ENCODE measurements at regions not wholly inside any gene's neighbourhood (a gene's known extent, or its start where the extent isn't known, plus 50 kb on each side); places are given as distances from the start of the nearest gene placed in this dataset.

DNA sequence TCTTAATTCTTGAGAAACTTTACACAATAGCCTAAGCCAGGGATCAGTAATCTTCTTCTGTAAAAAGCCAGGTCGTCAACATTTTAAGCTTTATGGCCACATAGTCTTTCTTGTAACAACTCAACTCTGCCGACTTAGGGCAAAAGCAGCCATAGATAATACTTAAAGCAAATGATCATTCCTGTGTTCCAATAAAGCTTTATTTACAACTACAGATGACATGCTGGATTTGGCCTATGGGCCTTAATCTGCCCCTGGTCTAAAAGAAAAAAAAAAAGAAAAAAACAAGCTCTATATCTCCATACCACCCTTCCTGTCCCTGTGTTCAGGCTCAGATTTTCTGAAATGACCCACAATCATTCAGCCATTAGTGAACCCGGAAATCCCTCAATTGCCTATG, 220.3 kb downstream of the ENC1 start:
- Histone ChIP-seq H3K9me3 (no peaks in the 10 kb centered on the region), H3K27ac (no peak overlapping the region), H3K4me3 (no peak overlapping the region), H3K36me3 (no peaks in the 10 kb centered on the region), H3K4me1 (ENCODE audit: insufficient read depth) (no peaks in the 10 kb centered on the region), H3K27me3 (no peaks in the 10 kb centered on the region)
- WGBS, 3 donors: 56 to 87% (median 70%) methylated on average over 3 of the region's 3 CpGs
- intact Hi-C loops (cut with DNase I): no loop called here
- TF ChIP-seq EP300 (IDR thresholded peaks at IDR 0.05) (no peak), POLR2A (IDR thresholded peaks at IDR 0.05) (no peak)
- TF ChIP-seq, protein P1, sequence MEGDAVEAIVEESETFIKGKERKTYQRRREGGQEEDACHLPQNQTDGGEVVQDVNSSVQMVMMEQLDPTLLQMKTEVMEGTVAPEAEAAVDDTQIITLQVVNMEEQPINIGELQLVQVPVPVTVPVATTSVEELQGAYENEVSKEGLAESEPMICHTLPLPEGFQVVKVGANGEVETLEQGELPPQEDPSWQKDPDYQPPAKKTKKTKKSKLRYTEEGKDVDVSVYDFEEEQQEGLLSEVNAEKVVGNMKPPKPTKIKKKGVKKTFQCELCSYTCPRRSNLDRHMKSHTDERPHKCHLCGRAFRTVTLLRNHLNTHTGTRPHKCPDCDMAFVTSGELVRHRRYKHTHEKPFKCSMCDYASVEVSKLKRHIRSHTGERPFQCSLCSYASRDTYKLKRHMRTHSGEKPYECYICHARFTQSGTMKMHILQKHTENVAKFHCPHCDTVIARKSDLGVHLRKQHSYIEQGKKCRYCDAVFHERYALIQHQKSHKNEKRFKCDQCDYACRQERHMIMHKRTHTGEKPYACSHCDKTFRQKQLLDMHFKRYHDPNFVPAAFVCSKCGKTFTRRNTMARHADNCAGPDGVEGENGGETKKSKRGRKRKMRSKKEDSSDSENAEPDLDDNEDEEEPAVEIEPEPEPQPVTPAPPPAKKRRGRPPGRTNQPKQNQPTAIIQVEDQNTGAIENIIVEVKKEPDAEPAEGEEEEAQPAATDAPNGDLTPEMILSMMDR (IDR thresholded peaks at IDR 0.05): no peak
- no peak for DNase-seq

DNA sequence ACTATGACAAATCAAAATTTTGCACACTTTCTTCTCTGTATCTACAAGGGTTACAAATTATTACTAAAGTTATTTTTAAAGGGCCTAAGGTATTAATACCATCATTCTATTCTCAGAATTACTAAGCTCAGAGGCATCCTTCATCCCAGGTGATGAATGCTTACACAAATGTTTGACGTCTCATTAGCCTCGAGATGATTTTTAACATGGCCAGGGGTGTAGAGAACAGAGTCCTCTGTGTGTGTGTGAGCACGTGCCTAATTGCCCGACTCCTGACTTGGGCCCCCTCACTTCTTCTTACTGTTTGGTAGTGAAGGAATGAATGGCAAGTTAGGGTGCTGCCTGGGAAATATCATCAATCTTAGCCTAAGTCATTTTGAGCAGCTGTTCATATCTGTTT, 221.1 kb downstream of the ENC1 start:
- no peaks in the 10 kb centered on the region for H3K4me1 ChIP-seq (ENCODE audit: insufficient read depth)
- H3K27ac ChIP-seq: no peak overlapping the region
- no peak for TF ChIP-seq EP300 (IDR thresholded peaks at IDR 0.05)
- TF ChIP-seq POLR2A (IDR thresholded peaks at IDR 0.05): no peak
- TF ChIP-seq, protein P1 (IDR thresholded peaks at IDR 0.05): no peak
- no peaks in the 10 kb centered on the region for H3K27me3 ChIP-seq
- 67 to 87% (median 76%) methylated on average over 4 of the region's 4 CpGs for WGBS, 3 donors
- intact Hi-C loops (cut with DNase I): no loop called here
- H3K36me3 ChIP-seq: no peaks in the 10 kb centered on the region
- H3K9me3 ChIP-seq: no peaks in the 10 kb centered on the region
- no peak for DNase-seq
- no peak overlapping the region for H3K4me3 ChIP-seq

DNA sequence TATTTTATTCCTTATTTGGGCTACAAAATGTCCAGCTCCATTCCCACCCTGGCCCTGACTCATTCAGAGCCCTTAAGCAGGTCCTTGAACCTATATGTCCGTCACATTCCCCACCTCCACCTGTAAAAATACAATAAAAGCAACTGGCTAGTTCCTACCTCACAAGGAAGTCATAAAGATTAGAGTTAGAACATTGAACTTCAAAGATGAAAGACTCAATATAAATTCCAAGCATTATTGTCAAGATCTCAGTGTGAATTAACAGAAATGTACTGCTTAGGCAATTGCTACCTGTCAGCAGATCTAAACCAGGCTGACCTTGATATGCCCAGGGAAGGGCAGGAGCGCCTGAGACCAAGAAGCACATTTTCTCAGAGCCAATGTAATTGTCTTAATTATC, 221.8 kb downstream of the ENC1 start:
- TF ChIP-seq, protein P1 (IDR thresholded peaks at IDR 0.05): no peak
- TF ChIP-seq EP300 (IDR thresholded peaks at IDR 0.05): no peak
- TF ChIP-seq POLR2A (IDR thresholded peaks at IDR 0.05): no peak
- H3K9me3 ChIP-seq: no peaks in the 10 kb centered on the region
- no peaks in the 10 kb centered on the region for H3K27me3 ChIP-seq
- intact Hi-C loops (cut with DNase I): no loop called here
- H3K36me3 ChIP-seq: no peaks in the 10 kb centered on the region
- no peak overlapping the region for H3K4me3 ChIP-seq
- no peak overlapping the region for H3K27ac ChIP-seq
- DNase-seq: no peak
- WGBS, 3 donors: 96% methylated on average over 2 of the region's 2 CpGs
- H3K4me1 ChIP-seq (ENCODE audit: insufficient read depth): no peaks in the 10 kb centered on the region

DNA sequence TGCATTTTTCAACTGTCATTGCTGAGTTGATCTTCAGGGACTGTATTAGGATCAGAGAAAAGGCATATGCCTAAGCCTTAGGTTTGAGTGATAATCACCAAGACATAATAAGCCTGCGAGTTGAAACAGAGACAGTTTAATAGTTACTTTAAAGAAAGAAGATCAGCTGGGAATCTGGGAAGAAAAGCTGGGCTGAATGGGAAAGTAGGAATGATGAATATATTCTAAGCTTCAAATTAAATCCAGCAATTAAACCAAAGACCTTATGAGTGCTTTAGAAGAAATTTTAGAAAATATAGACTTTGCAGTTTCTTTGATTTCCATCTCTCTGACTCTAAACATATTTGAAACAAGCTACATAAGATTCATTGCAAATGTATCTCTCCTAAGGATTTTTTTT, 222.3 kb downstream of the ENC1 start:
- Histone ChIP-seq H3K9me3 (no peaks in the 10 kb centered on the region), H3K36me3 (no peaks in the 10 kb centered on the region), H3K27ac (no peak overlapping the region), H3K27me3 (no peaks in the 10 kb centered on the region), H3K4me1 (ENCODE audit: insufficient read depth) (no peaks in the 10 kb centered on the region), H3K4me3 (no peak overlapping the region)
- no peak for TF ChIP-seq POLR2A (IDR thresholded peaks at IDR 0.05)
- TF ChIP-seq, protein P1 (IDR thresholded peaks at IDR 0.05): no peak
- no peak for TF ChIP-seq EP300 (IDR thresholded peaks at IDR 0.05)
- DNase-seq: no peak
- WGBS, 3 donors: 88 to 98% (median 96%) methylated on average over 1 of the region's 1 CpG
- intact Hi-C loops (cut with DNase I): no loop called here

DNA sequence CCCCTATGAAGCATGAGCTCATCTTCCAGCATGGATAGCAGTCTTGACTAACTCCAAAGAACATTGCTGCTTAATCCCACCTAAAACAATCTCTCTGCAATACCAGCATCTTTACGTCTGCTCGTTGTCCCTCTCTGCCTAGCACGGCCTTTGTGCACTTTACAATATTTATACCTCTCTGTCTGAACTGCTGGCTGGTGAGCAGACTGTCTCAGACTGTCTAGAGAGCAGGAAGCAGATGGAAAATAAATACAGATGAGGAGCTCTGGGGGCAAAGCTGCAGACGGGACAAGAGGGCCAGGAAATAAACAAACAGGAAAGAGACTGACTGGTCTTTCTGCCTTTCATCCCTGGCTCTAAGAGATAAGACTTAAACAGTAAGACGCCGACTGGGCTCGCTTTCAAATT, 224.8 kb downstream of the ENC1 start:
- WGBS, 3 donors: 40 to 47% (median 44%) methylated on average over 7 of the region's 7 CpGs
- DNase-seq: no peak
- H3K4me1 ChIP-seq (ENCODE audit: insufficient read depth): no peaks in the 10 kb centered on the region
- H3K36me3 ChIP-seq: no peaks in the 10 kb centered on the region
- no peak overlapping the region for H3K4me3 ChIP-seq
- TF ChIP-seq POLR2A (IDR thresholded peaks at IDR 0.05): no peak
- TF ChIP-seq, protein P1 (IDR thresholded peaks at IDR 0.05): no peak
- no peak for TF ChIP-seq EP300 (IDR thresholded peaks at IDR 0.05)
- H3K27ac ChIP-seq: no peak overlapping the region
- intact Hi-C loops (cut with DNase I): no loop called here
- no peaks in the 10 kb centered on the region for H3K27me3 ChIP-seq
- H3K9me3 ChIP-seq: no peaks in the 10 kb centered on the region

Data from ovary (tissue), 7 donors.